ENCODE measurements at regions not wholly inside any gene's neighbourhood (a gene's known extent, or its start where the extent isn't known, plus 50 kb on each side); places are given as distances from the start of the nearest gene placed in this dataset.

DNA sequence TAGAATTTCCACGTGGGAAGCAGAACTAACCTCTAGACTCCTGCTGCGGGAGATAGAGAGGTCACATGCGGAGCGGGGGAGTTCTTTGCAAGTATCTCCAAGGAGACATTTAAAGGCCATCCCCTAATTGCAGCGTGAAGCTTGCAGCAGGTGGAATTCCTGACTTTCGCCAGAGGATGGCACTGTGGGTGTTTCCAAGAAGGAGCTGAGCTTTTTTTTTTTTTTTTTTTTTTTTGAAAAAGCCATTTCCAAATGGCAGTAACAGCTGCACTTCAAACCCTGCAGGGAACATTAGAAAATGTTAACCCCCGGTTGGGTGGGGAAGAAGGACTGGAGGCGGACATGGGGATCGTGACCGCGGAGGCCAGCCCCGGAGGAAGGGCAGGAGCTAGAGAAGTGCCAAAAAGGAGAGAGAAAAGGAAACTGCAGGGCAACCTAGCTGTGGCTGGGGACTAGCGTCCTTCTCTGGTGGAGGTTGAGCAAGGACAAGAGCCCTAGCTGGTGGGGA is 487.7 kb downstream of the TYW1 start:
- Histone ChIP-seq H3K9ac (ENCODE audit: low read depth in 2 of 2, low read length in 2 of 2) (no peak overlapping the region), H3K27ac (no peak overlapping the region), H3K27me3 (no peaks in the 10 kb centered on the region), H3K4me1 (no peaks in the 10 kb centered on the region), H3K9me3 (no peaks in the 10 kb centered on the region), H3K36me3 (no peaks in the 10 kb centered on the region), H3K4me3 (no peak overlapping the region)
- peak; percentile 22 for DNase-seq
- TF ChIP-seq, protein P1, sequence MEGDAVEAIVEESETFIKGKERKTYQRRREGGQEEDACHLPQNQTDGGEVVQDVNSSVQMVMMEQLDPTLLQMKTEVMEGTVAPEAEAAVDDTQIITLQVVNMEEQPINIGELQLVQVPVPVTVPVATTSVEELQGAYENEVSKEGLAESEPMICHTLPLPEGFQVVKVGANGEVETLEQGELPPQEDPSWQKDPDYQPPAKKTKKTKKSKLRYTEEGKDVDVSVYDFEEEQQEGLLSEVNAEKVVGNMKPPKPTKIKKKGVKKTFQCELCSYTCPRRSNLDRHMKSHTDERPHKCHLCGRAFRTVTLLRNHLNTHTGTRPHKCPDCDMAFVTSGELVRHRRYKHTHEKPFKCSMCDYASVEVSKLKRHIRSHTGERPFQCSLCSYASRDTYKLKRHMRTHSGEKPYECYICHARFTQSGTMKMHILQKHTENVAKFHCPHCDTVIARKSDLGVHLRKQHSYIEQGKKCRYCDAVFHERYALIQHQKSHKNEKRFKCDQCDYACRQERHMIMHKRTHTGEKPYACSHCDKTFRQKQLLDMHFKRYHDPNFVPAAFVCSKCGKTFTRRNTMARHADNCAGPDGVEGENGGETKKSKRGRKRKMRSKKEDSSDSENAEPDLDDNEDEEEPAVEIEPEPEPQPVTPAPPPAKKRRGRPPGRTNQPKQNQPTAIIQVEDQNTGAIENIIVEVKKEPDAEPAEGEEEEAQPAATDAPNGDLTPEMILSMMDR (IDR thresholded peaks at IDR 0.05), result peak; percentile 50
- intact Hi-C loops (cut with DNase I), result no loop called here

DNA sequence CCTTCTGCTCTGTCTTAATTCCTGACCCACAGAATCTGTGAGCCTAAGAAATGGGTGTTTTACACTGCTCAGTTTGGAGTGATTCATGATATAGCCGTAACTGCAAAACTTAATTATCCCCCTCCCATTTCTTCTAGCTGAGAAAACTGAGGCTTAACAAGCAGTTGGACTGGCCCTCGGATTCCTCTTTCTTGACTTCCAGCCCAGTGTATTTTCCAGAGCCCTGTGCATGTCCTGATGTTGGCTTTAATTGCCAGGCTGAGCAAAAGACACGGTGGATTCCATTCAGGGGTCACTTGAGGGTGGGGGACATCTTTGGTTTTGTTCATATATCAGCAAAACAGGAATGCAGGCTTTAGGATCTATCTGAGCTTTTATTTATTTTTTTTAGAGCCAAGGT is 489.8 kb downstream of the TYW1 start:
- intact Hi-C loops (cut with DNase I), result no loop called here
- no peaks in the 10 kb centered on the region for H3K36me3 ChIP-seq
- no peaks in the 10 kb centered on the region for H3K4me1 ChIP-seq
- no peaks in the 10 kb centered on the region for H3K9me3 ChIP-seq
- DNase-seq, result no peak
- H3K4me3 ChIP-seq, result no peak overlapping the region
- no peak overlapping the region for H3K9ac ChIP-seq (ENCODE audit: low read depth in 2 of 2, low read length in 2 of 2)
- H3K27ac ChIP-seq, result no peak overlapping the region
- H3K27me3 ChIP-seq, result no peaks in the 10 kb centered on the region
- TF ChIP-seq, protein P1 (IDR thresholded peaks at IDR 0.05), result no peak

DNA sequence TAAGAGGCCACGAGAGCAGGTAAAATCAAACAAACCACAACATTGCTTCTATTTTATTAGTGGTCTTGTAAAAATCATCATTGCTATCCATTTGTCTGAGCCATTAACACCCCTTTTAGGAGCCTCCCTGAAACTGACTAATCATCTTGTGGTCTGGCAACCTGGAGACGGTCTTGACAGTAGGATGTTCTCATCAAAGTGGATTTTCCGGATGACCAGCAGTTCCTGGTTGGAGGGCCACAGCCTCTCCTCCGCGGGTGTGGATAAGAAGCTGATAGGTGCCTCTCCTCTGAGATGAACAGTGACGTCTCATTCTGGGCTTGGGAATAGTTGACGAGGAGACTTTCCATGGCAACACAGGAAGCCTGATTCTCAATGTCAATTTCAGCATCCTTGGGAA is 490.7 kb downstream of the TYW1 start:
- DNase-seq, result no peak
- intact Hi-C loops (cut with DNase I), result no loop called here
- TF ChIP-seq, protein P1 (IDR thresholded peaks at IDR 0.05), result no peak

DNA sequence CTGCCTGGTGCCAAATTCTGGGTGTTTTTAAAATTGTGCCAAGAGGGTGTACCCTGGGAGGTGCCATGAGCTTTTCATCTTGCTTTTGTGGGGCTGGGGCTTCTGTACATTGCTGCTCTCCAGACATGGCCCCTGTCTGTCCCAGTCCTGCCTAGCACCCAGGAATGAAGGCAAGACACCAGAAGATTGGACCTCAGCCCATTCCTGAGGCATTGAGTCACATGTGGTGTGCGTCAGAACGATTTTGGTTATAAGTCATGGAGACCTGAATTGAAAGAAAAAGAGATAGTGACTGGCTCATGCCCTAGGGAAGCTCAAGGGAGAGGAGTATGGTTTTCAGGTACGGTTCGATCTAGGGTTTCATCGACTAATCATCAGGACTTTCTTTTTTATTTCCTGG is 493.2 kb downstream of the TYW1 start:
- Histone ChIP-seq H3K9me3 (no peaks in the 10 kb centered on the region), H3K4me3 (no peak overlapping the region), H3K4me1 (no peaks in the 10 kb centered on the region), H3K27me3 (no peaks in the 10 kb centered on the region), H3K27ac (no peak overlapping the region), H3K9ac (ENCODE audit: low read depth in 2 of 2, low read length in 2 of 2) (no peak overlapping the region), H3K36me3 (no peaks in the 10 kb centered on the region)
- TF ChIP-seq, protein P1 (IDR thresholded peaks at IDR 0.05), result no peak
- intact Hi-C loops (cut with DNase I), result loop anchor here (5.0 kb wide), 1 partner anchor 52 kb away; no protein-coding TSS in a partner anchor
- no peak for DNase-seq

More for the DNA sequence above, 490.7 kb downstream of the TYW1 start:
- H3K36me3 ChIP-seq, result no peaks in the 10 kb centered on the region
- no peaks in the 10 kb centered on the region for H3K4me1 ChIP-seq
- H3K27me3 ChIP-seq, result no peaks in the 10 kb centered on the region
- H3K9me3 ChIP-seq, result no peaks in the 10 kb centered on the region
- H3K27ac ChIP-seq, result no peak overlapping the region
- no peak overlapping the region for H3K4me3 ChIP-seq
- no peak overlapping the region for H3K9ac ChIP-seq (ENCODE audit: low read depth in 2 of 2, low read length in 2 of 2)

DNA sequence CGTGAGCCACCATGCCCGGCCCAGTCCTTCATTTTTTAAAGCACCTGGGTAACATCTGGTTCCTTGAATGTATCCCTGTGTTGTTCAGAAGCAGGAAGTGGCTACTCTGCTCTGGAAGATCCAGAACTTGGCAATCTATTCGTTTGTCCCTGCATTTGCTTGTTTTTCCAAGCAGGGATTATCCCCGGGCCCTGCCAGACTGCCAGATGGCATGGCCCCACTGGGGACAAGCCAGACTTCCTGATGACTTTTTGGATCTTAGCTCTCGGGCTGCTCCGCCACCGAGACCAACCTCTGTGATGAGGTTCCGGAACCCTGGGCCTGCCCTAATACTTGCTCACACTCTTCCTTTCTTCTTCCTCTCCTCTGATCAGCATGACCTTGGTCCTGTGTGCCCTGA is 496.7 kb downstream of the TYW1 start:
- H3K9me3 ChIP-seq, result no peaks in the 10 kb centered on the region
- no peak overlapping the region for H3K4me3 ChIP-seq
- H3K27ac ChIP-seq, result no peak overlapping the region
- no peaks in the 10 kb centered on the region for H3K4me1 ChIP-seq
- intact Hi-C loops (cut with DNase I), result loop anchor here (5.0 kb wide), 1 partner anchor 49 kb away; no protein-coding TSS in a partner anchor
- no peak overlapping the region for H3K9ac ChIP-seq (ENCODE audit: low read depth in 2 of 2, low read length in 2 of 2)
- DNase-seq, result no peak
- TF ChIP-seq, protein P1 (IDR thresholded peaks at IDR 0.05), result no peak
- no peaks in the 10 kb centered on the region for H3K27me3 ChIP-seq
- no peaks in the 10 kb centered on the region for H3K36me3 ChIP-seq

Data from colonic mucosa (tissue), 4 donors.